Ishikawa (cell line): ENCODE measurements at regions not wholly inside any gene's neighbourhood (a gene's known extent, or its start where the extent isn't known, plus 50 kb on each side); places are given as distances from the start of the nearest gene placed in this dataset.

Experiments
- CEBPB ChIP-seq: IDR thresholded peaks from 2 replicates; pipeline ENCODE4 v1.6.1; 2012
- CREB1 ChIP-seq: IDR thresholded peaks from 2 replicates; pipeline ENCODE4 v1.6.1; 2012; ENCODE audit warnings: low read depth
- EGR1 ChIP-seq: IDR thresholded peaks from 2 replicates; pipeline ENCODE4 v1.6.1; 2012
- EP300 ChIP-seq: IDR thresholded peaks from 2 replicates; pipeline ENCODE4 v1.6.1; 2012; ENCODE audit warnings: borderline replicate concordance
- FOXM1 ChIP-seq: IDR thresholded peaks from 2 replicates; pipeline ENCODE4 v1.6.1; 2012; ENCODE audit warnings: low read depth, borderline replicate concordance
- MAX ChIP-seq: IDR thresholded peaks from 2 replicates; pipeline ENCODE4 v1.6.1; 2012
- NFIC ChIP-seq: IDR thresholded peaks from 2 replicates; pipeline ENCODE4 v1.6.1; 2012
- RAD21 ChIP-seq: IDR thresholded peaks from 2 replicates; pipeline ENCODE4 v1.6.1; 2012; ENCODE audit warnings: low read depth
- REST ChIP-seq: IDR thresholded peaks from 2 replicates; pipeline ENCODE4 v1.6.1; 2012; ENCODE audit warnings: low read depth, mild to moderate bottlenecking
- TAF1 ChIP-seq: IDR thresholded peaks from 2 replicates; pipeline ENCODE4 v1.6.1; 2012; ENCODE audit warnings: low read depth, mild to moderate bottlenecking
- TCF12 ChIP-seq: IDR thresholded peaks from 2 replicates; pipeline ENCODE4 v1.6.1; 2012; ENCODE audit warnings: low read depth
- TEAD4 ChIP-seq: IDR thresholded peaks from 2 replicates; pipeline ENCODE4 v1.6.1; 2012
- USF1 ChIP-seq: IDR thresholded peaks from 2 replicates; pipeline ENCODE4 v1.6.1; 2012
- YY1 ChIP-seq: IDR thresholded peaks from 2 replicates; pipeline ENCODE4 v1.6.1; 2012; ENCODE audit warnings: low read depth
- ZBTB7A ChIP-seq: IDR thresholded peaks from 2 replicates; pipeline ENCODE4 v1.6.1; 2012; ENCODE audit warnings: low read depth

GRCh38 chr18:77359561-77360314 lies 110.1 kb downstream of the GALR1 start:
- TF ChIP-seq FOXM1 (no peak), NFIC (no peak), YY1 (no peak), CREB1 (no peak), REST (no peak), RAD21 (no peak), TEAD4 (no peak), USF1 (no peak), ZBTB7A (no peak), EP300 (no peak), CEBPB (no peak), EGR1 (no peak), TCF12 (no peak), TAF1 (no peak)

- TF ChIP-seq REST (peak; percentile 79), NFIC (no peak)
Measured at GRCh38 chr18:77360315-77361190, 110.9 kb downstream of the GALR1 start.

- TF ChIP-seq CREB1 (no peak), EP300 (no peak), USF1 (no peak), TEAD4 (no peak), TCF12 (no peak), ZBTB7A (no peak), FOXM1 (no peak), YY1 (no peak), NFIC (no peak), EGR1 (no peak), CEBPB (no peak), REST (no peak), TAF1 (no peak), MAX (no peak), RAD21 (no peak)
Measured at GRCh38 chr18:77361382-77361781, 111.7 kb downstream of the GALR1 start.

GRCh38 chr18:77365667-77366066 lies 116.0 kb downstream of the GALR1 start:
- TF ChIP-seq EP300 (no peak), CREB1 (no peak), FOXM1 (no peak), RAD21 (no peak), NFIC (no peak), TAF1 (no peak), TCF12 (no peak), ZBTB7A (no peak)
